Lower leg skin (tissue), 3 donors: ENCODE measurements at regions not wholly inside any gene's neighbourhood (a gene's known extent, or its start where the extent isn't known, plus 50 kb on each side); places are given as distances from the start of the nearest gene placed in this dataset.

ENCODE experiments used
- POLR2A ChIP-seq, 2 donors: fragments of 450-650 bp; IDR thresholded peaks; one replicate each; pipeline ENCODE4 v1.6.1; 2016 to 2017; ENCODE audit warnings: antibody characterized with exemption in 2 of 2, mild to moderate bottlenecking in 1 of 2, moderate library complexity in 1 of 2
- TF ChIP-seq, protein P1 (sequence below), 3 donors: fragments of 450-650 bp; IDR thresholded peaks; one replicate each; pipeline ENCODE4 v1.5.1; 2016; ENCODE audit warnings: antibody characterized with exemption in 3 of 3, mild to moderate bottlenecking in 3 of 3, moderate library complexity in 2 of 3

DNA sequence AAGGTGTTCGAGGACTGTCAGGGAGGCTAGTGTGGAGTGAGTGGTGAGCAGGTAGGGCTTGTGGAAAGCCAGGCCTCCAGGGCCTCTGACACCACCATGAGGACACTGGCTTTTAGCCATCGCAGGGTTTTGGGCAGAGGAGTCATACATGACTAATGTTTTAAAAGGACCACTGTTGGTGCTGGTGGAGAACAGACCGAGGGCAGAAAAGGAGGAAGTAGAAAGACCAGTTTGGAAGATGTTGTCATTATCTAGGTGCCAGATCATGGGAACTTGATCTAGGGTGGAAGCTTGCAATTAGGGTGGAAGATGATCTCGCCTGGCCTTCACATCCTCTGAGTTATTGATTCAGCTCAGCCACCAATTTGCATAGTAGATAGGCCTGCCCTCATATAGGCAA is 144.2 kb downstream of the C12orf75 start:
- TF ChIP-seq, protein P1, sequence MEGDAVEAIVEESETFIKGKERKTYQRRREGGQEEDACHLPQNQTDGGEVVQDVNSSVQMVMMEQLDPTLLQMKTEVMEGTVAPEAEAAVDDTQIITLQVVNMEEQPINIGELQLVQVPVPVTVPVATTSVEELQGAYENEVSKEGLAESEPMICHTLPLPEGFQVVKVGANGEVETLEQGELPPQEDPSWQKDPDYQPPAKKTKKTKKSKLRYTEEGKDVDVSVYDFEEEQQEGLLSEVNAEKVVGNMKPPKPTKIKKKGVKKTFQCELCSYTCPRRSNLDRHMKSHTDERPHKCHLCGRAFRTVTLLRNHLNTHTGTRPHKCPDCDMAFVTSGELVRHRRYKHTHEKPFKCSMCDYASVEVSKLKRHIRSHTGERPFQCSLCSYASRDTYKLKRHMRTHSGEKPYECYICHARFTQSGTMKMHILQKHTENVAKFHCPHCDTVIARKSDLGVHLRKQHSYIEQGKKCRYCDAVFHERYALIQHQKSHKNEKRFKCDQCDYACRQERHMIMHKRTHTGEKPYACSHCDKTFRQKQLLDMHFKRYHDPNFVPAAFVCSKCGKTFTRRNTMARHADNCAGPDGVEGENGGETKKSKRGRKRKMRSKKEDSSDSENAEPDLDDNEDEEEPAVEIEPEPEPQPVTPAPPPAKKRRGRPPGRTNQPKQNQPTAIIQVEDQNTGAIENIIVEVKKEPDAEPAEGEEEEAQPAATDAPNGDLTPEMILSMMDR (IDR thresholded peaks at IDR 0.05): no peak
- TF ChIP-seq POLR2A (IDR thresholded peaks at IDR 0.05): no peak
